ENCODE measurements at regions not wholly inside any gene's neighbourhood (a gene's known extent, or its start where the extent isn't known, plus 50 kb on each side); places are given as distances from the start of the nearest gene placed in this dataset.
"Not testable (repeated sequence)": the region's sequence is repeated elsewhere in the genome, so short reads cannot be mapped to it uniquely, and the experiment has no call there.

GRCh38 chr6:154637392-154637791, 95.8 kb upstream of the SCAF8 start:
- DNase-seq (ENCODE audit: low read depth) = no peak

GRCh38 chr6:154638369-154638768, 94.8 kb upstream of the SCAF8 start:
- DNase-seq (ENCODE audit: low read depth) = no peak

- not testable (repeated sequence) for DNase-seq (ENCODE audit: low read depth)
Measured at GRCh38 chr6:154639196-154639595, 94.0 kb upstream of the SCAF8 start.

- DNase-seq (ENCODE audit: low read depth) = no peak
Measured at GRCh38 chr6:154648188-154648887, 84.9 kb upstream of the SCAF8 start.

GRCh38 chr6:154648888-154649205, 84.4 kb upstream of the SCAF8 start:
- no peak for DNase-seq (ENCODE audit: low read depth)

GRCh38 chr6:154649721-154650120, 83.5 kb upstream of the SCAF8 start:
- DNase-seq (ENCODE audit: low read depth) = peak; percentile 12

GRCh38 chr6:154650351-154650750, 82.9 kb upstream of the SCAF8 start:
- no peak for DNase-seq (ENCODE audit: low read depth)

GRCh38 chr6:154651656-154652055, 81.6 kb upstream of the SCAF8 start:
- no peak for DNase-seq (ENCODE audit: low read depth)

- DNase-seq (ENCODE audit: low read depth) = no peak
Measured at GRCh38 chr6:154653385-154653784, 79.8 kb upstream of the SCAF8 start.

- DNase-seq (ENCODE audit: low read depth) = peak; percentile 46
Measured at GRCh38 chr6:154653853-154654252, 79.4 kb upstream of the SCAF8 start.

- DNase-seq (ENCODE audit: low read depth) = no peak
Measured at GRCh38 chr6:154656660-154657059, 76.6 kb upstream of the SCAF8 start.

- DNase-seq (ENCODE audit: low read depth) = no peak
Measured at GRCh38 chr6:154661768-154662167, 71.4 kb upstream of the SCAF8 start.

GRCh38 chr6:154664287-154664686, 68.9 kb upstream of the SCAF8 start:
- no peak for DNase-seq (ENCODE audit: low read depth)

GRCh38 chr6:154668156-154668555, 65.1 kb upstream of the SCAF8 start:
- DNase-seq (ENCODE audit: low read depth) = no peak

- no peak for DNase-seq (ENCODE audit: low read depth)
Measured at GRCh38 chr6:154672086-154672485, 61.1 kb upstream of the SCAF8 start.

GRCh38 chr6:154673919-154674318, 59.3 kb upstream of the SCAF8 start:
- DNase-seq (ENCODE audit: low read depth) = no peak

- DNase-seq (ENCODE audit: low read depth) = peak; percentile 93
Measured at GRCh38 chr6:154675602-154676088, 57.6 kb upstream of the SCAF8 start.

- DNase-seq (ENCODE audit: low read depth) = no peak
Measured at GRCh38 chr6:154682633-154683125, 50.5 kb upstream of the SCAF8 start.
